NCI-H82 treated with DMSO at 0.1 percent for 48 hours (cell line): ENCODE measurements at regions not wholly inside any gene's neighbourhood (a gene's known extent, or its start where the extent isn't known, plus 50 kb on each side); places are given as distances from the start of the nearest gene placed in this dataset.
"Not testable (repeated sequence)": the region's sequence is repeated elsewhere in the genome, so short reads cannot be mapped to it uniquely, and the experiment has no call there.

ENCODE experiments used
- DNase-seq: peaks from one replicate; lab custom pipeline; 2025; ENCODE audit not compliant: unreplicated experiment; lab: John Stamatoyannopoulos, UW

DNA sequence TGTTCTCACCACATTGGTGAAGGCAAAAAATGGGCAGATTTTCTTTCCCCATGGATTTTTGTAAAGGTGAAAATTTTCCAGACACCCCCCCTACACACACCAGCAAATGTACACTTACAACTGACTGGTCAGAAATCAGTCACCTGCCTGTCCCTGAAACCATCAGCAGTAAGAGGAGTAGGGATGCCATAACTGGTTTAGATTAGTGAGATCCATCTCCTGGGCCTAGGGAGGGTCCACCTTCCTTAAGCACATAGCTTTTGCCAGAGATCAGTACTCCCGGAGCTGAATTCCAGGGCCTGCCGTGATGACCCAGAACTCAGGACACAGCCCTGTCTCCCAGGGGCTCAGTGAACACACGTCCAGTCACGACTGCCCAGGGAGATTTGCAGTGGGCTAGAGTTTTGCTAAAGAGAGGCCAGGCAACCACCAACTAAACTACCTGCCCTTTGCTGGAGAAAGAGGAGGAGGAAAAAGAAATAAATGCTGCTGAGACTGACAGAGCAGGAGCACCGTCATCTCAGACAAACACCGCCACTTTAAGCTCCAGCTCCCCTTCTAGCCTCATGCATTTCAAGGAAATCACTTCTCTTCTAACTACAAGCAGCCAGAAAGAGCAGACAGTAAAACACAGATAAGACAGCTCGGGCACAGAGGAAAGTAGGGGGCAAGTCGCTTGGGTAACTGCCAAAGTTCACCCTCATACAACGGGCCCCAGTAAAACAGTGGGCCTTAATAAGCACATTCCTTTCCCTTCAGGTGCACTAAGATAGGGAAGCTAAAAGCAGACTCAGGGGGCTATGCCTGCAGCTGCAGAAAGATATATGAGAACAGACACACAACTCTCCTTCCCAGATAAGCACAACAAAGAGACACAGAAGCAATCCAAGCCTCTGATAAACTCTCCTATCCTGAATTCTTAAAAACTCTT, 82.6 kb upstream of the SPTLC3 start:
- no peak for DNase-seq

DNA sequence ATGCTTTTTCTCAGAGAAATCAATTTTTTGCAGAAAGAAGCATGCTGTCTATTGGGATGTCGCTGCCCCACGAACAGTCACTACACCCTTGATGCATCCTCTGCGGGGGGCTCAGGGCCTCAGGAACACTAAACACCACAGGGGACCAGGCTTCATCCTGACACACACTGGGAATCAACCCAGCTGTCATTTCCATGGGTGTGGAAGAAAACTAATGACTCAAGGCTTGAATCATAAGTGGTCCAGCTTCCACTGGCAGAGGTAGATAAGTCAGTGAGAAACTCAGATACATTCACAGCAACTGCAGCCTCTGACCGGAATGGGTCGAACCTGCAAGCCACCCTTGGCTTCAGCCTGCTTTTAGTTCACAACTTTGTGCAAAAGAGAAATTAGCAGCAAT, 81.3 kb upstream of the SPTLC3 start:
- DNase-seq: no peak

GRCh38 chr20:12928358-12928754, 80.4 kb upstream of the SPTLC3 start:
- DNase-seq: no peak

- DNase-seq: no peak
Measured at GRCh38 chr20:12928755-12929401, 79.9 kb upstream of the SPTLC3 start.

DNA sequence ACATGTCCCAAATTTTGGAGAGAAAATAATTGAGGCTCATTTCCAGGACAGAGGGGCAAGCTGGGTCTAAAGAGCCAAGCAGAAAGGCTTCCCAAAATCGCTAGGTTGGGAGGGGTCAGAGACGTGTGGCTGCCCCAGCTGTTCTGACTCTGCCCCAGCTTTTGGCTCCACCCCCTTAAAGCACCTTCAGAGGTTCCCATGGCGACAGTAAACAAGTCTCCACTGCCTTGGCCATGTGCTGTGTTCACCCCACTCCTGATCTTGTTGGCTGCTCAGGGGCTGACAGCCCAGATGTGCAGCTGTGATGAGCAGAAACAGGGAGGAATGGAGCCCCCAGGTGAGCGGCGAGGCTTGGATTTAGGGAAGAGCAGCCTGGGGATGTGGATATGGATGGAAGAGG, 72.8 kb upstream of the SPTLC3 start:
- no peak for DNase-seq

DNA sequence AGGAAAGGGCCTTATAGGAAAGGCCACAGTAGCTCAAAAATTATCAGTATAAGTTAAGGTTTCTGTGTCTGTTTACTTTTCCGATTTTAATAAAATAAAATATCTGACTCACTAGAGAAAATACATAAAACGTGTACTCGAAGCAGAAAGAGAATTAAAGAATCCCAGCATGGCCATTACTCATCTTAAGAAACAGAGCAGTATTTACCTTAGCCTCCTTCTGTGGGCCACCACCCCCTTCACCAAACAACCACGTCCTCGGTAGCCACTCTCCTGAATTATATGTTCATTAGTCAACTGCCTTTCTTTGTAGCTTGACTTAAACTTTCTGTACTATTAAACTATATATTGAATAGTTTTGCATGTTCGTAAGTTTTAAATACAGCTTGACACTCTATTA, 72.2 kb upstream of the SPTLC3 start:
- no peak for DNase-seq

DNA sequence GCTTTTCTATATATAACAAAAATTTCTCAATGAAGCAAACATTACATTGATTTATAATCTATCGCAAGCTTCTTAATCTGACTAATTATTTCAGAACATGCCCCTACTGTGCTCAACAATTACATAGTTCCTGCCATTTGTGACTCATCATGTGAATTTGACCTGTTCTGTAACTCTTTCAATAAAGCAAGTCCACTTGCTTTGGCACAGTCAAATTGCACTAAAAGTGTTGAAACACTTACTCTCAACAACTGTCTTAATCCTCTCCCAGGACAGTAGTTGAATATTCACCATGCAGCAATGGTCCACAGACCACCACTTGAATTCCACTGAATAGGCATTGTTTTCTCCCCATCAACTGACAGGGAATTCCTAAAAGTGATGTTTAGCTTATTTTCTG, 67.7 kb upstream of the SPTLC3 start:
- DNase-seq: no peak

GRCh38 chr20:12942123-12942522, 66.6 kb upstream of the SPTLC3 start:
- no peak for DNase-seq

DNA sequence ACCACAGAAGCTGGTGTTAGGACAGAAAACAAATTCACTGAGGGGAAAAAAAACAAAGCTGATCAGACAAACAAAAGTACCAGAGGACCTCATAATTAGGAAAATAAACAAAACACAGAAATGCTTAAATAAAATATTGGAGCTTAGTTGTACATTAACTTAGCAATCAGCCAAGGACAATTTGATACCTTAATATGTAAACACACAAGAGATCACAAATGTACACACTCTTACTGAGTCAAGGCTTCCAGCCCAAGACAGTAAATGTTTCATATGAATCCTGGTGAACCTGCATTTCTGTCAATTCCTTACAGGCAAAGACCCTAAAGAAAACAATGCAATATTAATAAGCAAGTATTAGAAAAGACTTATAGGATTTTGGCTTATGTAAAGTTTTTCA, 62.0 kb upstream of the SPTLC3 start:
- DNase-seq: no peak

- DNase-seq: no peak
Measured at GRCh38 chr20:12947691-12948090, 61.1 kb upstream of the SPTLC3 start.

DNA sequence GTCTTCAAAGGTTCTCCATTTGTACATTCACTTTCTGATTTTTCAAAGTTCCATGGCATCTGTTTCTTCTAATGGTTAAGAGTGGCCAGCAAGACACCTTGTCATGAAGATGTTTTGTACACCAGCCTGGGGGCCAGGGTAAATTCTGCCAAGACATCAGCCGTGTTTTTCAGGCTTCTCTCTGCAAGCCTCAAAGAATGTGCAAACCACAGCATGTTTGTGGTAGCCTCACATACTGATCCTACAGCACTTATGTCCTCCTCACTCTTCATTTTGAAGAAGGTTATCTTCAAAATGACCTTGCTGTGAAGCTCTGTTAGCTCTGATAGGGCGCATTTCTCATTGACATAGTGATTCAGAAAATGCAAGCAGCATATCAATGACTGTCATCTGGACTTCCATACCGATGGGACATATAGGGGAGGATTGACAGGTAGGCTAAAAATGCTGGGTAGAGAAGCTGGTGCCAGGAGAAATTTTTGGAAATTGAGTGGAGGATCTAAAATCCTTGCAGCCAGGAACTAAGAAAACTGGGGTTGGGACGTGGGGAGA, 59.3 kb upstream of the SPTLC3 start:
- DNase-seq: no peak

DNA sequence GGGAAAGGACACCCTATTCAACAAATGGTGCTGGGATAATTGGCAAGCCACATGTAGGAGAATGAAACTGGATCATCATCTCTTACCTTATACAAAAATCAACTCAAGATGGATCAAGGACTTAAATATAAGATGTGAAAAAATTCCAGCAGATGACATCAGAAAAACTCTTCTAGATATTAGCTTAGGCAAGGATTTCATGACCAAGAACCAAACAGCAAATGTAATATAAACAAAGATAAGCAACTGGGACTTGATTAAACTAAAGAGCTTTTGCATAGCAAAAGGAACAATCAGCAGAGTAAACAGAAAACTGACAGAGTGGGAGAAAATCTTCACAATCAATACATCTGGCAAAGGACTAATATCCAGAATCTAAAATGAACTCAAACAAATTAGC, 54.5 kb upstream of the SPTLC3 start:
- DNase-seq: not testable (repeated sequence)

DNA sequence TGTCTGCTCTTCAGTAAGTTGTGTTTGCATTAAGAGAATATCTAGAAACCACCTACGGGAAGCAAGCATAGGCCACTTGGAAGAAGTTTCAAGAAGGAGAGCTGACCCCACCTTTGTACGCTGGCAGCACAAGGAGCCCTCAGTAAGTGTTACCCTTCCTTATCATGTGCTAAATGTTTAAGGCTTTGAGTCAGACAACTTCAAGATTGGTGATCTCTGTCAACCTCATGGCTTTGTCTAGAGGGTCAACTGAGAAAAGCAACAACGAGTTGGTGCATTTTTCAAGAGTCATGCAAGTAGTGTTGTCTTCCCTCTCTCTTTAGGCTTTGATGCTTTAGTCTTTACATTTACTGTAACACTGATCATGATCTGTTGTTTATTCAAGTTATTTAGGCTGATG, 53.2 kb upstream of the SPTLC3 start:
- no peak for DNase-seq

DNA sequence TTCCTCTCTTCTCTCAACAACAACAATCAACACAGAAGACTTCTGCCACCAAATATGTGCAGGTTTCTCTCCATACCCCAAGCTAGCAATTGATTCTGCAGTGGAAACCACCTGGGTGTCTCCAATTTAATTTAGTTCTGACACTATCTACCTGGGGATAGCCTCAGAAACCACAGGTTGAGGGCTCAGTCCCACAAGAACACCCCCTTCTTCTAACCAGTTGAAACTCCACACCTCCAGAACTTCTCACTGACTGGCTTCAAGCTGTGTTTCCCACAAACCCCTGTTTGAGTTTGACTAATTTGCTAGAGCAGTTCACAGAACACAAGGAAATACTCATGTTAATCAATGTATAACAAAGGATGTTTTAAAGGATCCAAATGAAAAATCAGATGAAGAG, 52.5 kb upstream of the SPTLC3 start:
- DNase-seq: no peak

DNA sequence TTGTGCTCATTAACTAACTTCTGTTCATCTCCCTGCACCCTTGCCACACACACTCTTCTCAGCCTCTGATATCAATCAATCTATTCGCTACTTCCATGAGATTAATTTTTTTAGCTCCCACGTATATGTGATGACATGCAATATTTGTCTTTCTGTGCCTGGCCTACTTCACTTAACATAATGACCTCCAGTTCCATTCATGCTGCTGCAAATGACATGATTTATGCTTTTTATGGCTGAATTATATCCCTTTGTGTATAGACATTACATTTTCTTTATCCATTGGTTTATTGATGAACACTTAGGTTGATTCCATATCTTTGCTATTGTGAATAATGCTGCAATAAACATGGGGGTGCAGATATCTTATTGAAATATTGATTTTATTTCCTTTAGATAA, 50.8 kb upstream of the SPTLC3 start:
- DNase-seq: no peak
